Thyroid gland (tissue), 4 donors: ENCODE measurements at regions not wholly inside any gene's neighbourhood (a gene's known extent, or its start where the extent isn't known, plus 50 kb on each side); places are given as distances from the start of the nearest gene placed in this dataset.

Source experiments
- DNase-seq, 2 donors: peaks; one replicate each; pipeline ENCODE4 v3.0.0-alpha.2; 2019
- H3K27ac ChIP-seq, 3 donors: fragments of 200-600 bp; sonication (generic); 1 replicate in 2 of 3; 2 replicates in 1 of 3; pipeline ENCODE4 v1.5.1; 2016 to 2019; ENCODE audit warnings: mild to moderate bottlenecking in 1 of 3, moderate library complexity in 1 of 3
- H3K27me3 ChIP-seq: fragments of 200-600 bp; sonication (generic); one replicate; pipeline ENCODE4 v1.5.1; 2019
- H3K36me3 ChIP-seq, 2 donors: fragments of 200-600 bp; sonication (generic); one replicate each; pipeline ENCODE4 v1.5.1; 2016 to 2019
- H3K4me1 ChIP-seq, 2 donors: fragments of 200-600 bp; sonication (generic); one replicate each; pipeline ENCODE4 v1.5.1; 2017 to 2019
- H3K4me3 ChIP-seq, 3 donors: fragments of 200-600 bp; sonication (generic); replicated peaks in 1 of 3; 1 replicate in 2 of 3; 2 replicates in 1 of 3; pipeline ENCODE4 v1.5.1; 2016; ENCODE audit warnings: mild to moderate bottlenecking in 1 of 3
- H3K9me3 ChIP-seq: fragments of 200-600 bp; sonication (generic); one replicate; pipeline ENCODE4 v1.5.1; 2017
- CTCF ChIP-seq, 6 experiments: fragments of 200-600 bp in 3 of 6; fragments of 450-650 bp in 3 of 6; sonication (generic) in 3 of 6; IDR thresholded peaks; one replicate each; pipeline ENCODE4 v1.5.1; 2016 to 2019; ENCODE audit warnings: antibody characterized with exemption in 6 of 6, mild to moderate bottlenecking in 2 of 6, inconsistent platforms in 1 of 6, moderate library complexity in 1 of 6
- POLR2A ChIP-seq, 2 donors: fragments of 450-650 bp; IDR thresholded peaks; one replicate each; pipeline ENCODE4 v1.6.1; 2017; ENCODE audit warnings: antibody characterized with exemption in 2 of 2, mild to moderate bottlenecking in 2 of 2, moderate library complexity in 1 of 2
- WGBS, 2 donors: methylation state at CpG; one replicate each; pipeline ENCODE4 v1.1.5; 2017; 5-methylcytosine and 5-hydroxymethylcytosine counted together
- intact Hi-C: fragments of 100-400 bp; cut with DNase I; formaldehyde crosslinking; loops from one replicate; pipeline ENCODE4 v1.15.1; 2023

GRCh38 chr3:81095956-81096355 lies 665.5 kb downstream of the GBE1 start:
- DNase-seq, result no peak
- WGBS, 2 donors, result 64 to 72% methylated on average over 4 to 5 of the region's 5 CpGs
- TF ChIP-seq POLR2A (IDR thresholded peaks at IDR 0.05) (no peak), CTCF (IDR thresholded peaks at IDR 0.05) (no peak)
- Histone ChIP-seq H3K4me3 (no peak overlapping the region), H3K4me1 (no peaks in the 10 kb centered on the region), H3K27ac (no peak overlapping the region), H3K36me3 (no peaks in the 10 kb centered on the region), H3K9me3 (no peaks in the 10 kb centered on the region), H3K27me3 (no peaks in the 10 kb centered on the region)
- intact Hi-C loops, result no loop called here

GRCh38 chr3:81094986-81095385 lies 666.5 kb downstream of the GBE1 start:
- H3K27ac ChIP-seq, result no peak overlapping the region
- TF ChIP-seq CTCF (IDR thresholded peaks at IDR 0.05) (no peak), POLR2A (IDR thresholded peaks at IDR 0.05) (no peak)
- DNase-seq, result no peak
- no peaks in the 10 kb centered on the region for H3K36me3 ChIP-seq
- H3K27me3 ChIP-seq, result no peaks in the 10 kb centered on the region
- 79 to 87% methylated on average over 7 of the region's 7 CpGs for WGBS, 2 donors
- H3K4me3 ChIP-seq, result no peak overlapping the region
- intact Hi-C loops, result no loop called here
- H3K9me3 ChIP-seq, result no peaks in the 10 kb centered on the region
- H3K4me1 ChIP-seq, result no peaks in the 10 kb centered on the region

GRCh38 chr3:81087607-81088006 lies 673.8 kb downstream of the GBE1 start:
- Histone ChIP-seq H3K9me3 (no peaks in the 10 kb centered on the region), H3K36me3 (no peaks in the 10 kb centered on the region), H3K4me3 (no peak overlapping the region), H3K4me1 (no peaks in the 10 kb centered on the region), H3K27me3 (no peaks in the 10 kb centered on the region), H3K27ac (no peak overlapping the region)
- no peak for DNase-seq
- WGBS, 2 donors, result 88 to 91% methylated on average over 3 of the region's 3 CpGs
- TF ChIP-seq POLR2A (IDR thresholded peaks at IDR 0.05) (no peak), CTCF (IDR thresholded peaks at IDR 0.05) (no peak)
- intact Hi-C loops, result no loop called here

GRCh38 chr3:81086348-81086747 lies 675.1 kb downstream of the GBE1 start:
- H3K4me1 ChIP-seq, result no peaks in the 10 kb centered on the region
- no peaks in the 10 kb centered on the region for H3K27me3 ChIP-seq
- no peak for DNase-seq
- 79 to 80% methylated on average over 2 of the region's 2 CpGs for WGBS, 2 donors
- intact Hi-C loops, result no loop called here
- TF ChIP-seq CTCF (IDR thresholded peaks at IDR 0.05) (no peak), POLR2A (IDR thresholded peaks at IDR 0.05) (no peak)
- no peaks in the 10 kb centered on the region for H3K36me3 ChIP-seq
- no peaks in the 10 kb centered on the region for H3K9me3 ChIP-seq
- no peak overlapping the region for H3K27ac ChIP-seq
- H3K4me3 ChIP-seq, result no peak overlapping the region

DNA sequence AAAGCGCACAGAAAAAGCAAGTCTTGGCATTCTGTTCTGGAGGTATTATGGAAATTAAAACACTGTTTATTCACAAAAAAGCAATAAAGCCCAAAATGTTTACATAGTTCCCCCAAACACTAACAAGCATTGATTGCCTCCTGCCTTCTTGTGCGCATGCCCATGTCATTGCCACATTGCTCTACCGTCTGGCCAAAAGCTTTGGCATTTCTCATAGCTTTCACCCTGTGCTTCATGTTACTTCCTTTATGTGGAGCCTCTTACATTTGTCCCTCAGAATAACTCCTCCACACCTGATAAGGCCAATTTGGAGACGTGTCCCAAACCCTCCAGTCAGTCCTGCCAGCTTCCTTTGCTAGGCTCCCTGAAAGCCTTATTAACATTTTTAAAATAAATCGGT lies 680.8 kb downstream of the GBE1 start:
- intact Hi-C loops, result no loop called here
- no peaks in the 10 kb centered on the region for H3K4me1 ChIP-seq
- no peak for TF ChIP-seq CTCF (IDR thresholded peaks at IDR 0.05)
- TF ChIP-seq POLR2A (IDR thresholded peaks at IDR 0.05), result no peak
- no peak overlapping the region for H3K27ac ChIP-seq
- H3K9me3 ChIP-seq, result no peaks in the 10 kb centered on the region
- DNase-seq, result no peak
- no peak overlapping the region for H3K4me3 ChIP-seq
- WGBS, 2 donors, result 85 to 87% methylated on average over 5 of the region's 5 CpGs
- H3K27me3 ChIP-seq, result no peaks in the 10 kb centered on the region
- no peaks in the 10 kb centered on the region for H3K36me3 ChIP-seq
